ENCODE measurements at regions not wholly inside any gene's neighbourhood (a gene's known extent, or its start where the extent isn't known, plus 50 kb on each side); places are given as distances from the start of the nearest gene placed in this dataset.

- intact Hi-C loops (cut with DNase I) = no loop called here
Observed at GRCh38 chr7:106183952-106184351, 71.8 kb upstream of the SYPL1 start.

GRCh38 chr7:106182904-106183303 lies 70.8 kb upstream of the SYPL1 start:
- H3K4me1 ChIP-seq = peaks cover 5% of the 10 kb centered on the region
- no peak overlapping the region for H3K27ac ChIP-seq
- no peaks in the 10 kb centered on the region for H3K9me3 ChIP-seq
- H3K27me3 ChIP-seq = no peaks in the 10 kb centered on the region
- no peaks in the 10 kb centered on the region for H3K36me3 ChIP-seq
- no peak overlapping the region for H3K4me3 ChIP-seq
- TF ChIP-seq CTCF (IDR thresholded peaks at IDR 0.05) = no peak
- no peak for ATAC-seq
- intact Hi-C loops (cut with DNase I) = no loop called here
- DNase-seq = no peak

More at GRCh38 chr7:106183952-106184351, 71.8 kb upstream of the SYPL1 start:
- DNase-seq = no peak
- TF ChIP-seq CTCF (IDR thresholded peaks at IDR 0.05) = no peak
- H3K27me3 ChIP-seq = no peaks in the 10 kb centered on the region
- ATAC-seq = no peak
- H3K4me3 ChIP-seq = no peak overlapping the region
- peaks cover 2% of the 10 kb centered on the region for H3K4me1 ChIP-seq
- H3K9me3 ChIP-seq = no peaks in the 10 kb centered on the region
- H3K36me3 ChIP-seq = no peaks in the 10 kb centered on the region
- H3K27ac ChIP-seq = no peak overlapping the region

GRCh38 chr7:106181658-106182265 lies 69.7 kb upstream of the SYPL1 start:
- DNase-seq = no peak
- no peak overlapping the region for H3K4me3 ChIP-seq
- no peaks in the 10 kb centered on the region for H3K27me3 ChIP-seq
- no peak for TF ChIP-seq CTCF (IDR thresholded peaks at IDR 0.05)
- H3K9me3 ChIP-seq = no peaks in the 10 kb centered on the region
- H3K4me1 ChIP-seq = peaks cover 17% of the 10 kb centered on the region
- no peak overlapping the region for H3K27ac ChIP-seq
- intact Hi-C loops (cut with DNase I) = no loop called here
- no peak for ATAC-seq
- H3K36me3 ChIP-seq = no peaks in the 10 kb centered on the region

- Histone ChIP-seq H3K4me1 (peaks cover 18% of the 10 kb centered on the region), H3K9me3 (no peaks in the 10 kb centered on the region), H3K27me3 (no peaks in the 10 kb centered on the region), H3K36me3 (no peaks in the 10 kb centered on the region), H3K27ac (no peak overlapping the region), H3K4me3 (no peak overlapping the region)
- DNase-seq = no peak
- no peak for TF ChIP-seq CTCF (IDR thresholded peaks at IDR 0.05)
- intact Hi-C loops (cut with DNase I) = no loop called here
- ATAC-seq = no peak
Observed at GRCh38 chr7:106180721-106181120, 68.6 kb upstream of the SYPL1 start.

- ATAC-seq (no peak), DNase-seq (no peak)
- intact Hi-C loops (cut with DNase I) = loop anchor here (5.0 kb wide), 1 partner anchor 283 kb away; no protein-coding TSS in a partner anchor
- no peak overlapping the region for H3K27ac ChIP-seq
- no peaks in the 10 kb centered on the region for H3K36me3 ChIP-seq
- H3K4me1 ChIP-seq = peaks cover 18% of the 10 kb centered on the region
- H3K4me3 ChIP-seq = no peak overlapping the region
- H3K9me3 ChIP-seq = no peaks in the 10 kb centered on the region
- H3K27me3 ChIP-seq = no peaks in the 10 kb centered on the region
- no peak for TF ChIP-seq CTCF (IDR thresholded peaks at IDR 0.05)
Observed at GRCh38 chr7:106179256-106179655, 67.1 kb upstream of the SYPL1 start.
